ENCODE measurements at regions not wholly inside any gene's neighbourhood (a gene's known extent, or its start where the extent isn't known, plus 50 kb on each side); places are given as distances from the start of the nearest gene placed in this dataset.

DNA sequence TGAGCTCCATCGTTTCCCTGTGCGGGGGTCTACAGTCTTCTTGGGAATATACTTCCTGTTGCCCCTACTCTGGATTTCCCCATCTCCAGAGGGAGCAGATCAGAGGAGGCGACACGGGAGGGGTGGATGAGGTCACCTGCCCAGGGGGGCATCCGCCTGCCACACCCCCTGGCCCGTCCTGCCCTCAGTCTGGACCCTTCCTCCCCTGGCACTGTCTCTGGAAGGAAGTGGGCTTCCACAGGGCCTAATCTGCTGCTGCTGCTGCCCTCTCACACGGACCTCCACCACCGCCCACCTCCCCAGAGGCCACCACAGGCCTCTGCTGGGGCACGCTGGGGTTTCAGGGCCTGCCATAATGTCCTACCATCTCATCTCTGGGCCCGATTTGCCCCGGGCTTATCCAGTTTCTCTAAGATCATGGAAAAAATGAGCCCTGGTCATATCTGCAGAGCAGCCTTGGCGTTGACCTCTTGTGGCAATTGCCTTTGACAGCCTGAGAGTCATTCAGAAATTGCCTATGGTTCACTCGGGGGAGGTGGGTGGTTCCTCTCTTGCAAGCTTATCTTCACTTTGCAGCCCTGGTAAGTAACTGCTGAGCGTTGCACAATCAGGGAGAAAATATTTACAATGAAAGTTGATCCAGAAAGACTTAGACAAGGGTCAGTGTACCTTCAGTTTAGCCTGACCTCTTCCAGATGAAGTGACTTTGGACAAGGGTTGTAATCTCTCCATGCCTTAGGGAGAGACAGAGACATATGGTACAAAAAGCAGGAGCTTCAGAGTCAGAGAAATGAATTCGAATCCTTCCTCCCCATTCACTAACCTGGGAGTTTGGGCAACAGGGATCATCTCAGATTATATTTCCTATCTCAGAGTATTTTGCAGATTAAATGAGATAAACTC, 252.4 kb downstream of the TOMM20 start (continued):
- TF ChIP-seq, protein P1, sequence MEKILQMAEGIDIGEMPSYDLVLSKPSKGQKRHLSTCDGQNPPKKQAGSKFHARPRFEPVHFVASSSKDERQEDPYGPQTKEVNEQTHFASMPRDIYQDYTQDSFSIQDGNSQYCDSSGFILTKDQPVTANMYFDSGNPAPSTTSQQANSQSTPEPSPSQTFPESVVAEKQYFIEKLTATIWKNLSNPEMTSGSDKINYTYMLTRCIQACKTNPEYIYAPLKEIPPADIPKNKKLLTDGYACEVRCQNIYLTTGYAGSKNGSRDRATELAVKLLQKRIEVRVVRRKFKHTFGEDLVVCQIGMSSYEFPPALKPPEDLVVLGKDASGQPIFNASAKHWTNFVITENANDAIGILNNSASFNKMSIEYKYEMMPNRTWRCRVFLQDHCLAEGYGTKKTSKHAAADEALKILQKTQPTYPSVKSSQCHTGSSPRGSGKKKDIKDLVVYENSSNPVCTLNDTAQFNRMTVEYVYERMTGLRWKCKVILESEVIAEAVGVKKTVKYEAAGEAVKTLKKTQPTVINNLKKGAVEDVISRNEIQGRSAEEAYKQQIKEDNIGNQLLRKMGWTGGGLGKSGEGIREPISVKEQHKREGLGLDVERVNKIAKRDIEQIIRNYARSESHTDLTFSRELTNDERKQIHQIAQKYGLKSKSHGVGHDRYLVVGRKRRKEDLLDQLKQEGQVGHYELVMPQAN (IDR thresholded peaks at IDR 0.05; ENCODE audit: borderline replicate concordance): no peak
- peak; percentile 87 to 92 for TF ChIP-seq FOXA3 (CRISPR knock-in tag; conservative IDR thresholded peaks at IDR 0.05 in 1 of 2, IDR thresholded peaks at IDR 0.05 in 1 of 2)
- TF ChIP-seq PHB (CRISPR knock-in tag; IDR thresholded peaks at IDR 0.05): 0 out of 2 replicates have a peak, but pooled peaks have one; percentile 79
- peak; percentile 95 for TF ChIP-seq ZNF583 (CRISPR knock-in tag; IDR thresholded peaks at IDR 0.05)
- TF ChIP-seq TOE1 (IDR thresholded peaks at IDR 0.05; ENCODE audit: borderline replicate concordance): peak; percentile 77; the same call in 1 of the 2 replicates
- no peak for TF ChIP-seq TOE1 (CRISPR knock-in tag; IDR thresholded peaks at IDR 0.05; ENCODE audit: borderline replicate concordance, low read depth)
- TF ChIP-seq ILF3 (IDR thresholded peaks at IDR 0.05; ENCODE audit: borderline replicate concordance): no peak
- TF ChIP-seq, protein P2, sequence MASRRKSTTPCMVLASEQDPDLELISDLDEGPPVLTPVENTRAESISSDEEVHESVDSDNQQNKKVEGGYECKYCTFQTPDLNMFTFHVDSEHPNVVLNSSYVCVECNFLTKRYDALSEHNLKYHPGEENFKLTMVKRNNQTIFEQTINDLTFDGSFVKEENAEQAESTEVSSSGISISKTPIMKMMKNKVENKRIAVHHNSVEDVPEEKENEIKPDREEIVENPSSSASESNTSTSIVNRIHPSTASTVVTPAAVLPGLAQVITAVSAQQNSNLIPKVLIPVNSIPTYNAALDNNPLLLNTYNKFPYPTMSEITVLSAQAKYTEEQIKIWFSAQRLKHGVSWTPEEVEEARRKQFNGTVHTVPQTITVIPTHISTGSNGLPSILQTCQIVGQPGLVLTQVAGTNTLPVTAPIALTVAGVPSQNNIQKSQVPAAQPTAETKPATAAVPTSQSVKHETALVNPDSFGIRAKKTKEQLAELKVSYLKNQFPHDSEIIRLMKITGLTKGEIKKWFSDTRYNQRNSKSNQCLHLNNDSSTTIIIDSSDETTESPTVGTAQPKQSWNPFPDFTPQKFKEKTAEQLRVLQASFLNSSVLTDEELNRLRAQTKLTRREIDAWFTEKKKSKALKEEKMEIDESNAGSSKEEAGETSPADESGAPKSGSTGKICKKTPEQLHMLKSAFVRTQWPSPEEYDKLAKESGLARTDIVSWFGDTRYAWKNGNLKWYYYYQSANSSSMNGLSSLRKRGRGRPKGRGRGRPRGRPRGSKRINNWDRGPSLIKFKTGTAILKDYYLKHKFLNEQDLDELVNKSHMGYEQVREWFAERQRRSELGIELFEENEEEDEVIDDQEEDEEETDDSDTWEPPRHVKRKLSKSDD (conservative IDR thresholded peaks at IDR 0.05; ENCODE audit: low read length): no peak
- no peak for TF ChIP-seq TSC22D4 (tag; IDR thresholded peaks at IDR 0.05)
- 0 out of 2 replicates have a peak, but pooled peaks have one; percentile 54 for TF ChIP-seq IFI16 (CRISPR knock-in tag; IDR thresholded peaks at IDR 0.05)
- no peak for TF ChIP-seq MCM2 (IDR thresholded peaks at IDR 0.05; ENCODE audit: low read depth)
- TF ChIP-seq CHD2 (IDR thresholded peaks at IDR 0.05; ENCODE audit: low read depth, low read length): no peak
- TF ChIP-seq, protein P3, sequence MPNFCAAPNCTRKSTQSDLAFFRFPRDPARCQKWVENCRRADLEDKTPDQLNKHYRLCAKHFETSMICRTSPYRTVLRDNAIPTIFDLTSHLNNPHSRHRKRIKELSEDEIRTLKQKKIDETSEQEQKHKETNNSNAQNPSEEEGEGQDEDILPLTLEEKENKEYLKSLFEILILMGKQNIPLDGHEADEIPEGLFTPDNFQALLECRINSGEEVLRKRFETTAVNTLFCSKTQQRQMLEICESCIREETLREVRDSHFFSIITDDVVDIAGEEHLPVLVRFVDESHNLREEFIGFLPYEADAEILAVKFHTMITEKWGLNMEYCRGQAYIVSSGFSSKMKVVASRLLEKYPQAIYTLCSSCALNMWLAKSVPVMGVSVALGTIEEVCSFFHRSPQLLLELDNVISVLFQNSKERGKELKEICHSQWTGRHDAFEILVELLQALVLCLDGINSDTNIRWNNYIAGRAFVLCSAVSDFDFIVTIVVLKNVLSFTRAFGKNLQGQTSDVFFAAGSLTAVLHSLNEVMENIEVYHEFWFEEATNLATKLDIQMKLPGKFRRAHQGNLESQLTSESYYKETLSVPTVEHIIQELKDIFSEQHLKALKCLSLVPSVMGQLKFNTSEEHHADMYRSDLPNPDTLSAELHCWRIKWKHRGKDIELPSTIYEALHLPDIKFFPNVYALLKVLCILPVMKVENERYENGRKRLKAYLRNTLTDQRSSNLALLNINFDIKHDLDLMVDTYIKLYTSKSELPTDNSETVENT (CRISPR knock-in tag; IDR thresholded peaks at IDR 0.05): peak; percentile 52; the same call in 1 of the 2 replicates
- TF ChIP-seq CBFB (CRISPR knock-in tag; IDR thresholded peaks at IDR 0.05): no peak
- TF ChIP-seq, protein P4, sequence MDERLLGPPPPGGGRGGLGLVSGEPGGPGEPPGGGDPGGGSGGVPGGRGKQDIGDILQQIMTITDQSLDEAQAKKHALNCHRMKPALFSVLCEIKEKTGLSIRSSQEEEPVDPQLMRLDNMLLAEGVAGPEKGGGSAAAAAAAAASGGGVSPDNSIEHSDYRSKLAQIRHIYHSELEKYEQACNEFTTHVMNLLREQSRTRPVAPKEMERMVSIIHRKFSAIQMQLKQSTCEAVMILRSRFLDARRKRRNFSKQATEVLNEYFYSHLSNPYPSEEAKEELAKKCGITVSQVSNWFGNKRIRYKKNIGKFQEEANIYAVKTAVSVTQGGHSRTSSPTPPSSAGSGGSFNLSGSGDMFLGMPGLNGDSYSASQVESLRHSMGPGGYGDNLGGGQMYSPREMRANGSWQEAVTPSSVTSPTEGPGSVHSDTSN (CRISPR knock-in tag; IDR thresholded peaks at IDR 0.05; ENCODE audit: low read depth): no peak
- TF ChIP-seq, protein P4 (tag; conservative IDR thresholded peaks at IDR 0.05; ENCODE audit: low read depth): peak; percentile 91
- TF ChIP-seq NFXL1 (CRISPR knock-in tag; IDR thresholded peaks at IDR 0.05): no peak
- TF ChIP-seq ZKSCAN3 (CRISPR knock-in tag; IDR thresholded peaks at IDR 0.05): no peak
- TF ChIP-seq ZZZ3 (IDR thresholded peaks at IDR 0.05): no peak

All from K562 (cell line).